IMR-90 (cell line): ENCODE measurements at regions not wholly inside any gene's neighbourhood (a gene's known extent, or its start where the extent isn't known, plus 50 kb on each side); places are given as distances from the start of the nearest gene placed in this dataset.

Experiments used
- ATAC-seq: fragments of 200-7000 bp; cut with Tn5 transposase; 2 replicates; pipeline ENCODE4 v1.9.1; 2020; ENCODE audit warnings: low read depth, mild to moderate bottlenecking, moderate library complexity
- BruUV-seq: library from RNA; stranded (reverse); fragments of 400-500 nt; replicated peaks from 2 replicates; lab custom pipeline; 2021; lab: Mats Ljungman, UMichigan
- CTCF ChIA-PET: fragments of 300-600 bp; formaldehyde crosslinking; extraction: SDS; loops from one replicate; lab custom pipeline; 2021; ENCODE audit warnings: antibody characterized with exemption; lab: Yijun Ruan, JAX
- POLR2A ChIA-PET: fragments of 300-600 bp; sonication (Branson Sonifier 250); formaldehyde crosslinking; loops from one replicate; lab custom pipeline; 2022; ENCODE audit warnings: antibody characterized with exemption; ENCODE audit not compliant: unreplicated experiment; lab: Charles Lee
- DNase-seq: peaks from one replicate; pipeline ENCODE4 v3.0.0; 2013
- H2AFZ ChIP-seq: replicated peaks from 2 replicates; pipeline ENCODE3; 2013; ENCODE audit warnings: low read length, mild to moderate bottlenecking; ENCODE audit not compliant: poor library complexity
- H2AK5ac ChIP-seq: 2 replicates; pipeline ENCODE4 v1.6.1; 2013; ENCODE audit warnings: low read depth, low read length, inconsistent platforms
- H2AK9ac ChIP-seq: replicated peaks from 2 replicates; pipeline ENCODE3; 2013; ENCODE audit warnings: mild to moderate bottlenecking, low read depth, low read length, moderate library complexity; ENCODE audit not compliant: poor library complexity
- H2BK120ac ChIP-seq: 2 replicates; pipeline ENCODE4 v1.6.1; 2013; ENCODE audit warnings: low read depth, low read length, inconsistent platforms
- H2BK15ac ChIP-seq: 3 replicates; pipeline ENCODE4 v1.6.1; 2013; ENCODE audit warnings: low read depth, low read length, inconsistent platforms
- H2BK20ac ChIP-seq: 2 replicates; pipeline ENCODE4 v1.6.1; 2013; ENCODE audit warnings: low read depth, mild to moderate bottlenecking, inconsistent platforms, low read length, moderate library complexity
- H2BK5ac ChIP-seq: 2 replicates; pipeline ENCODE4 v1.6.1; 2013; ENCODE audit warnings: mild to moderate bottlenecking, low read depth, low read length, inconsistent platforms; ENCODE audit not compliant: poor library complexity, severe bottlenecking
- H3K14ac ChIP-seq: replicated peaks from 2 replicates; pipeline ENCODE4 v1.6.1; 2013; ENCODE audit warnings: low read depth, low read length, inconsistent platforms
- H3K18ac ChIP-seq: 2 replicates; pipeline ENCODE4 v1.6.1; 2013; ENCODE audit warnings: low read depth, low read length, control low read depth
- H3K23ac ChIP-seq: 2 replicates; pipeline ENCODE4 v1.6.1; 2013; ENCODE audit warnings: low read depth, low read length, inconsistent platforms
- H3K27ac ChIP-seq: 2 replicates; pipeline ENCODE4 v1.5.1; 2013; ENCODE audit warnings: mild to moderate bottlenecking, control low read depth, low read length; ENCODE audit not compliant: insufficient read depth
- H3K27me3 ChIP-seq: 2 replicates; pipeline ENCODE4 v1.6.1; 2013; ENCODE audit warnings: low read length; ENCODE audit not compliant: control insufficient read depth, insufficient read depth
- H3K36me3 ChIP-seq: 2 replicates; pipeline ENCODE4 v1.6.1; 2013; ENCODE audit warnings: low read length, mixed read lengths; ENCODE audit not compliant: control insufficient read depth, insufficient read depth
- H3K4ac ChIP-seq: 2 replicates; pipeline ENCODE4 v1.6.1; 2013; ENCODE audit warnings: low read depth, low read length, inconsistent platforms
- H3K4me1 ChIP-seq: 2 replicates; pipeline ENCODE4 v1.6.1; 2013; ENCODE audit warnings: low read length, mixed read lengths; ENCODE audit not compliant: control insufficient read depth, insufficient read depth
- H3K4me2 ChIP-seq: 2 replicates; pipeline ENCODE4 v1.6.1; 2013; ENCODE audit warnings: low read depth, mild to moderate bottlenecking, control low read depth, low read length, moderate library complexity
- H3K4me3 ChIP-seq: 2 replicates; pipeline ENCODE4 v1.5.1; 2013; ENCODE audit warnings: low read depth, mild to moderate bottlenecking, control low read depth, low read length, moderate library complexity; ENCODE audit not compliant: insufficient read depth
- H3K56ac ChIP-seq: 2 replicates; pipeline ENCODE4 v1.6.1; 2013; ENCODE audit warnings: low read length, inconsistent platforms; ENCODE audit not compliant: insufficient read depth; ENCODE audit errors: extremely low read depth
- H3K79me1 ChIP-seq, 2 experiments: 2 replicates each; pipeline ENCODE4 v1.6.1; 2013; ENCODE audit warnings: low read length in 2 of 2, inconsistent platforms in 1 of 2, low read depth in 1 of 2
- H3K9ac ChIP-seq: 2 replicates; pipeline ENCODE4 v1.6.1; 2013; ENCODE audit warnings: low read depth, low read length, control low read depth
- H3K9me1 ChIP-seq: 2 replicates; pipeline ENCODE4 v1.6.1; 2013; ENCODE audit warnings: low read length, inconsistent platforms; ENCODE audit not compliant: insufficient read depth
- H3K9me3 ChIP-seq: 2 replicates; pipeline ENCODE4 v1.6.1; 2013; ENCODE audit warnings: low read length; ENCODE audit not compliant: control insufficient read depth, insufficient read depth
- H4K20me1 ChIP-seq: 2 replicates; pipeline ENCODE4 v1.6.1; 2013; ENCODE audit warnings: low read length, inconsistent platforms; ENCODE audit not compliant: insufficient read depth
- H4K5ac ChIP-seq: 2 replicates; pipeline ENCODE4 v1.6.1; 2013; ENCODE audit warnings: mild to moderate bottlenecking, low read depth, low read length, control low read depth
- H4K8ac ChIP-seq, 2 experiments: 2 replicates each; pipeline ENCODE4 v1.6.1; 2013; ENCODE audit warnings: low read depth in 2 of 2, low read length in 2 of 2, control low read depth in 1 of 2, inconsistent platforms in 1 of 2
- H4K91ac ChIP-seq: 2 replicates; pipeline ENCODE4 v1.6.1; 2013; ENCODE audit warnings: low read depth, low read length, inconsistent platforms; ENCODE audit not compliant: insufficient read depth
- BHLHE40 ChIP-seq: fragments of 150-350 bp; IDR thresholded peaks from 2 replicates; pipeline ENCODE4 v1.6.1; 2016; ENCODE audit warnings: mild to moderate bottlenecking, low read depth, low read length
- CEBPB ChIP-seq: IDR thresholded peaks from 2 replicates; pipeline ENCODE4 v1.6.1; 2012; ENCODE audit warnings: low read depth, low read length, improper control_type of control experiment
- CHD1 ChIP-seq: IDR thresholded peaks from 2 replicates; pipeline ENCODE4 v1.6.1; 2012; ENCODE audit warnings: low read depth, low read length, improper control_type of control experiment
- FOS ChIP-seq: fragments of 150-350 bp; IDR thresholded peaks from 2 replicates; pipeline ENCODE4 v1.6.1; 2016; ENCODE audit warnings: low read depth, low read length
- MAFK ChIP-seq: IDR thresholded peaks from 2 replicates; pipeline ENCODE4 v1.6.1; 2012; ENCODE audit warnings: low read depth, low read length, improper control_type of control experiment
- MAZ ChIP-seq: IDR thresholded peaks from 2 replicates; pipeline ENCODE4 v1.6.1; 2012; ENCODE audit warnings: low read depth, mild to moderate bottlenecking, low read length, improper control_type of control experiment, moderate library complexity, borderline replicate concordance
- MXI1 ChIP-seq: IDR thresholded peaks from 2 replicates; pipeline ENCODE4 v1.6.1; 2012; ENCODE audit warnings: low read depth, mild to moderate bottlenecking, low read length, moderate library complexity, borderline replicate concordance
- POLR2A ChIP-seq: IDR thresholded peaks from 2 replicates; pipeline ENCODE4 v1.6.1; 2012; ENCODE audit warnings: mild to moderate bottlenecking, low read depth, low read length
- RCOR1 ChIP-seq: IDR thresholded peaks from 2 replicates; pipeline ENCODE4 v1.6.1; 2012; ENCODE audit warnings: mild to moderate bottlenecking, low read length, improper control_type of control experiment; ENCODE audit not compliant: insufficient replicate concordance
- SMC3 ChIP-seq: fragments of 150-350 bp; IDR thresholded peaks from 2 replicates; pipeline ENCODE4 v1.6.1; 2016; ENCODE audit warnings: low read depth, mild to moderate bottlenecking, antibody characterized with exemption, low read length, moderate library complexity
- dilution Hi-C: fragments of 300-500 bp; cut with HindIII; formaldehyde crosslinking; loops from one replicate; pipeline ENCODE4 v1.14.3; 2018; ENCODE audit warnings: low sequenced_read_pairs; ENCODE audit not compliant: unreplicated experiment
- in situ Hi-C: fragments of 300-500 bp; cut with MboI; formaldehyde crosslinking; loops from 3 replicates; pipeline ENCODE4 v1.14.3; 2019; ENCODE audit warnings: low sequenced_read_pairs, inconsistent platforms, mixed read lengths
- intact Hi-C: fragments of 100-400 bp; cut with micrococcal nuclease; formaldehyde crosslinking; loops from 2 replicates; pipeline ENCODE4 v1.10.0; 2022
- TF ChIP-seq, protein P1 (sequence below): conservative IDR thresholded peaks from 2 replicates; pipeline ENCODE4 v1.5.1; 2012; ENCODE audit warnings: mild to moderate bottlenecking, low read depth, low read length, improper control_type of control experiment
- TF ChIP-seq, protein P2 (sequence below): fragments of 150-350 bp; IDR thresholded peaks from 2 replicates; pipeline ENCODE4 v1.6.1; 2016; ENCODE audit warnings: low read depth, mild to moderate bottlenecking, low read length, moderate library complexity, borderline replicate concordance
- TF ChIP-seq, protein P3 (sequence below): fragments of 150-350 bp; IDR thresholded peaks from 2 replicates; pipeline ENCODE4 v1.6.1; 2017; ENCODE audit warnings: mild to moderate bottlenecking, antibody characterized with exemption, low read length, low read depth

DNA sequence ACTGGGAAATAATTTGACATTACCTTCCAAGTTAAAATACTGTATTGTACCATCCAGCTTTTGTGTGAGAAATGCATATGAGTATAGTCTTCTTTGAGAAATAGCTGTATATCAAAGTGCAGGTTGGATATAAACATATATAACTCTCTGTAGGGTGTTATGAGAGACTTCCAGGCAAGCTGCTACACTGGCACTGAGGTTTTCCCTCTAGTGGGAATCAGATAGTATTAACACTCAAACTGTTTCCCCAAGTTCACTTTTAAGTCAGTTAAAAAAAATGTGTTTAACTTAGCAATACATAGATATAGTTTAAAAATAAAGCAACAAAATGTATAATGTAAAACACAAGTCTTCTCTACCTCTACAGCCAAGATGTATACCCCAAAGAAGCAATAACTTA, 368.4 kb upstream of the SLC8A1 start:
- BruUV-seq, result no TSS peak
- no peak overlapping the region for H4K91ac ChIP-seq
- DNase-seq, result peak; percentile 1
- no peaks in the 10 kb centered on the region for H3K9me3 ChIP-seq
- no peak overlapping the region for H2BK15ac ChIP-seq
- dilution Hi-C loops (no loop called here), intact Hi-C loops (no loop called here), in situ Hi-C loops (no loop called here)
- peaks cover 2% of the 10 kb centered on the region for H3K27me3 ChIP-seq
- H2AFZ ChIP-seq, result no peak overlapping the region
- H4K8ac ChIP-seq, result no peak overlapping the region
- no peak overlapping the region for H2AK9ac ChIP-seq
- H2AK5ac ChIP-seq, result no peak overlapping the region
- H3K56ac ChIP-seq, result no peak overlapping the region
- H3K79me1 ChIP-seq, result no peaks in the 10 kb centered on the region
- H3K18ac ChIP-seq, result no peak overlapping the region
- H4K20me1 ChIP-seq, result no peaks in the 10 kb centered on the region
- no peak overlapping the region for H4K5ac ChIP-seq
- ChIA-PET CTCF (interaction anchor here (1.2 kb wide), 1 partner anchor 8 kb away, joined by 3 read pairs; no protein-coding TSS in a partner anchor), POLR2A (no interaction called here)
- H3K4me3 ChIP-seq, result no peak overlapping the region
- no peaks in the 10 kb centered on the region for H3K9me1 ChIP-seq
- H2BK20ac ChIP-seq, result no peak overlapping the region
- H3K4ac ChIP-seq, result no peak overlapping the region
- no peak overlapping the region for H2BK5ac ChIP-seq
- no peak overlapping the region for H2BK120ac ChIP-seq
- no peaks in the 10 kb centered on the region for H3K36me3 ChIP-seq
- H3K23ac ChIP-seq, result no peak overlapping the region
- no peak overlapping the region for H3K14ac ChIP-seq
- TF ChIP-seq, protein P1, sequence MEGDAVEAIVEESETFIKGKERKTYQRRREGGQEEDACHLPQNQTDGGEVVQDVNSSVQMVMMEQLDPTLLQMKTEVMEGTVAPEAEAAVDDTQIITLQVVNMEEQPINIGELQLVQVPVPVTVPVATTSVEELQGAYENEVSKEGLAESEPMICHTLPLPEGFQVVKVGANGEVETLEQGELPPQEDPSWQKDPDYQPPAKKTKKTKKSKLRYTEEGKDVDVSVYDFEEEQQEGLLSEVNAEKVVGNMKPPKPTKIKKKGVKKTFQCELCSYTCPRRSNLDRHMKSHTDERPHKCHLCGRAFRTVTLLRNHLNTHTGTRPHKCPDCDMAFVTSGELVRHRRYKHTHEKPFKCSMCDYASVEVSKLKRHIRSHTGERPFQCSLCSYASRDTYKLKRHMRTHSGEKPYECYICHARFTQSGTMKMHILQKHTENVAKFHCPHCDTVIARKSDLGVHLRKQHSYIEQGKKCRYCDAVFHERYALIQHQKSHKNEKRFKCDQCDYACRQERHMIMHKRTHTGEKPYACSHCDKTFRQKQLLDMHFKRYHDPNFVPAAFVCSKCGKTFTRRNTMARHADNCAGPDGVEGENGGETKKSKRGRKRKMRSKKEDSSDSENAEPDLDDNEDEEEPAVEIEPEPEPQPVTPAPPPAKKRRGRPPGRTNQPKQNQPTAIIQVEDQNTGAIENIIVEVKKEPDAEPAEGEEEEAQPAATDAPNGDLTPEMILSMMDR, result no peak
- TF ChIP-seq BHLHE40 (no peak), CHD1 (no peak), CEBPB (no peak), SMC3 (no peak), RCOR1 (no peak), POLR2A (no peak), MAFK (no peak), MXI1 (no peak), MAZ (no peak), FOS (no peak)
- TF ChIP-seq, protein P2, sequence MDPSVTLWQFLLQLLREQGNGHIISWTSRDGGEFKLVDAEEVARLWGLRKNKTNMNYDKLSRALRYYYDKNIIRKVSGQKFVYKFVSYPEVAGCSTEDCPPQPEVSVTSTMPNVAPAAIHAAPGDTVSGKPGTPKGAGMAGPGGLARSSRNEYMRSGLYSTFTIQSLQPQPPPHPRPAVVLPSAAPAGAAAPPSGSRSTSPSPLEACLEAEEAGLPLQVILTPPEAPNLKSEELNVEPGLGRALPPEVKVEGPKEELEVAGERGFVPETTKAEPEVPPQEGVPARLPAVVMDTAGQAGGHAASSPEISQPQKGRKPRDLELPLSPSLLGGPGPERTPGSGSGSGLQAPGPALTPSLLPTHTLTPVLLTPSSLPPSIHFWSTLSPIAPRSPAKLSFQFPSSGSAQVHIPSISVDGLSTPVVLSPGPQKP, result no peak
- TF ChIP-seq, protein P3, sequence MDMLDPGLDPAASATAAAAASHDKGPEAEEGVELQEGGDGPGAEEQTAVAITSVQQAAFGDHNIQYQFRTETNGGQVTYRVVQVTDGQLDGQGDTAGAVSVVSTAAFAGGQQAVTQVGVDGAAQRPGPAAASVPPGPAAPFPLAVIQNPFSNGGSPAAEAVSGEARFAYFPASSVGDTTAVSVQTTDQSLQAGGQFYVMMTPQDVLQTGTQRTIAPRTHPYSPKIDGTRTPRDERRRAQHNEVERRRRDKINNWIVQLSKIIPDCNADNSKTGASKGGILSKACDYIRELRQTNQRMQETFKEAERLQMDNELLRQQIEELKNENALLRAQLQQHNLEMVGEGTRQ, result no peak
- H3K4me1 ChIP-seq, result no peaks in the 10 kb centered on the region
- ATAC-seq, result 0 out of 2 replicates have a peak, but pooled peaks have one; percentile 21
- peak overlapping the region; percentile 70 for H3K4me2 ChIP-seq
- no peak overlapping the region for H3K27ac ChIP-seq
- H3K9ac ChIP-seq, result no peak overlapping the region
